Endometrium (tissue), 2 donors: ENCODE measurements at regions not wholly inside any gene's neighbourhood (a gene's known extent, or its start where the extent isn't known, plus 50 kb on each side); places are given as distances from the start of the nearest gene placed in this dataset.

Experiments
- FAIRE-seq: peaks from 2 replicates; lab custom pipeline; 2012; peaks lifted over from hg19 to GRCh38; lab: Jason Lieb, UNC
- donor health status: control.
- donor health status: control.

GRCh38 chr2:217061916-217062505, 202.1 kb upstream of the TNP1 start:
- no peak for FAIRE-seq

- no peak for FAIRE-seq
These were observed 201.2 kb upstream of the TNP1 start for GRCh38 chr2:217060951-217061547.

GRCh38 chr2:217060516-217060915, 200.7 kb upstream of the TNP1 start:
- no peak for FAIRE-seq

- FAIRE-seq, result no peak
These were observed 199.2 kb upstream of the TNP1 start for GRCh38 chr2:217058791-217059755.

- no peak for FAIRE-seq
These were observed 197.9 kb upstream of the TNP1 start for GRCh38 chr2:217057773-217058172.

GRCh38 chr2:217055624-217056023, 195.8 kb upstream of the TNP1 start:
- no peak for FAIRE-seq

- FAIRE-seq, result no peak
These were observed 194.9 kb upstream of the TNP1 start for GRCh38 chr2:217054791-217055190.

- FAIRE-seq, result no peak
These were observed 193.2 kb upstream of the TNP1 start for GRCh38 chr2:217052856-217053577.

GRCh38 chr2:217051416-217051815, 191.6 kb upstream of the TNP1 start:
- no peak for FAIRE-seq

- no peak for FAIRE-seq
These were observed 190.1 kb upstream of the TNP1 start for GRCh38 chr2:217049956-217050355.

GRCh38 chr2:217049422-217049821, 189.6 kb upstream of the TNP1 start:
- FAIRE-seq, result no peak

GRCh38 chr2:217048730-217049129, 188.9 kb upstream of the TNP1 start:
- no peak for FAIRE-seq

GRCh38 chr2:217047631-217048030, 187.8 kb upstream of the TNP1 start:
- no peak for FAIRE-seq

GRCh38 chr2:217047209-217047608, 187.3 kb upstream of the TNP1 start:
- no peak for FAIRE-seq

GRCh38 chr2:217045700-217046475, 186.0 kb upstream of the TNP1 start:
- no peak for FAIRE-seq

- FAIRE-seq, result no peak
These were observed 180.2 kb upstream of the TNP1 start for GRCh38 chr2:217040099-217040498.

- no peak for FAIRE-seq
These were observed 178.1 kb upstream of the TNP1 start for GRCh38 chr2:217038001-217038400.

- FAIRE-seq, result no peak
These were observed 177.5 kb upstream of the TNP1 start for GRCh38 chr2:217037353-217037752.

- FAIRE-seq, result no peak
These were observed 176.1 kb upstream of the TNP1 start for GRCh38 chr2:217035967-217036366.

- no peak for FAIRE-seq
These were observed 173.3 kb upstream of the TNP1 start for GRCh38 chr2:217033186-217033585.

- no peak for FAIRE-seq
These were observed 171.6 kb upstream of the TNP1 start for GRCh38 chr2:217031445-217031844.

GRCh38 chr2:217030081-217030480, 170.2 kb upstream of the TNP1 start:
- no peak for FAIRE-seq
